DMS53 treated with DMSO at 0.1 percent for 48 hours (cell line): ENCODE measurements at regions not wholly inside any gene's neighbourhood (a gene's known extent, or its start where the extent isn't known, plus 50 kb on each side); places are given as distances from the start of the nearest gene placed in this dataset.

Source experiments
- DNase-seq: peaks from one replicate; lab custom pipeline; 2025; ENCODE audit not compliant: unreplicated experiment; lab: John Stamatoyannopoulos, UW

GRCh38 chr10:128221117-128221516 lies 94.9 kb upstream of the MKI67 start:
- no peak for DNase-seq

- DNase-seq = no peak
Measured at GRCh38 chr10:128221807-128222206, 95.6 kb upstream of the MKI67 start.

DNA sequence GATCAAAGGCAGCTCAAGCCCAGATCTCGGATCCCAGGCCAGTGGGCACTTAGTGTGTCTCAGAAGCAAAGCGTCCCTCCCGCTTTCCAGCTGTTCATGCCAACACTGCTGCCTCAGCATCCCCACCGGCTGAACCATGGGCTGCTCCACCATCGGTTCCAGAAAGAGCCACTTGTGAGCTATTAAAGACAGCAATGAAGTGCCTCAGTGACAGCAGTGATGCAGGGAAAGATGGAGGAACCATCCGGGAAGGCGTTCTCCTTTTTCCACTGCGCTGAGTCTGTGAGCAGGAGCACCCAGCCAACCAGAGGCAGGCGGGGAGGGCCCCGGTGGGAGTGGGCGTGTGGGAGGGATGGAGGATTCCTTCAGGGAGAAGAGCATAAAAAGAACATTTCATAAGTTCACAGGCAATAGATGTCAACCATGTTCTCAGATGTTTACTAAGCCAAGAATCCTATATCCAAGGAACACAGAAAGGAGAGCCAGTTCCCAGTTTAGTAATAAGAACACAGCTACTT lies 96.2 kb upstream of the MKI67 start:
- no peak for DNase-seq

DNA sequence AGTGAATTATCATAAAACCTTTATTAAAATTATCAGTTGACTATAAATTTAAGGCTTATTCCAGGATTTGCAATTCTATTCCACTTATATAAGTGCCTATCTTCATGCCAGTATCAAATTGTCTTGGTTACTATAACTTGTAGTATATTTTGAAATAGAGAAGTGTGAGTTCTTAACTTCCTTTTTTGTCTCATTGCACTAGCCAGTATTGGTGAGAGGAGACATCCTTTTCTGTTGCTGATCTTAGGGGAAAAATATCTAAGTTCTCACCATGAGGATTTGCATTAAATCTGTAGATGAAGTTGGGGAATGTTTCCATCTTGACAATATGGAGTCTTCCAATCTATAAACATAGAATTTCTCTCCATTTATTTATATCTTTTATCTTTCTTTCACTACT lies 104.2 kb upstream of the MKI67 start:
- no peak for DNase-seq

GRCh38 chr10:128233422-128233821 lies 107.2 kb upstream of the MKI67 start:
- DNase-seq = no peak

- DNase-seq = no peak
Measured at GRCh38 chr10:128237710-128238109, 111.5 kb upstream of the MKI67 start.

DNA sequence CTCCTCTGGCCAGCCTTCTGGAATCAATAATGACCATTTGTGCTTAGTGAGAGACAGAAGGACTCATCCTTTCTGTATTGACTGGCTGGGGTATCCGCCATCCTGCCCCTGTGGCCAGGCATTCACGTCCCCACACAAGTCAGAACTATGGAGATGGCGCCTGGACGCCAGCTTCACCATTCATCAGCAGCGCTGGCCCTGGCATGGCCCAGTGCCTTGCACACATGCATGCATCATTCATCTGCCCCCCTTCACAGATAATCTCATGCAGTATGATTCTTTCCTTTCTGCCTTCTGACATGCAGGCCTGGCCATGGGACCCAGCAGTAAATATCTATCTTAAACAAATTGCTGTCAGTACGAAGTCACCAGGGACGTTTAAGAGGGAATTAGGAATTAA lies 114.8 kb upstream of the MKI67 start:
- no peak for DNase-seq

DNA sequence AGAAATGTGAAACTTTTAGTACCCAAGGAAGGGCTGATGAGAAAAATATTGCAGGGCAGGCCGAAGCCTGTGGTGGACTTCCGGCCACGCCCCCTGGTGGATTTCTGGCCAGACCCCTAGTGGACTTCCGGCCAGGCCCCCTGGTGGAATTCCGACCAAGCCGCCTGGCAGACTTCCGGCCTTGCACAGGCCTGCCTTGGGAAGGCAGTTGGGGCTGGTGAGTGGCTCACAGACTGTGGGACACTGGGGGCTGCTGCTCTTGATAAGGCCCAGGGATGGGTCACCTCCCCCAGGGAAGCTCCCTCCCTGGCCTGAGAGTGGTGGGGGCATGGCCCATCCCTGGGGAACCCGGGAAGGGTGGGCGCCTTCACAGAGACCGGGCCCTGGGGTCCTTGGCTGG lies 116.4 kb upstream of the MKI67 start:
- no peak for DNase-seq

DNA sequence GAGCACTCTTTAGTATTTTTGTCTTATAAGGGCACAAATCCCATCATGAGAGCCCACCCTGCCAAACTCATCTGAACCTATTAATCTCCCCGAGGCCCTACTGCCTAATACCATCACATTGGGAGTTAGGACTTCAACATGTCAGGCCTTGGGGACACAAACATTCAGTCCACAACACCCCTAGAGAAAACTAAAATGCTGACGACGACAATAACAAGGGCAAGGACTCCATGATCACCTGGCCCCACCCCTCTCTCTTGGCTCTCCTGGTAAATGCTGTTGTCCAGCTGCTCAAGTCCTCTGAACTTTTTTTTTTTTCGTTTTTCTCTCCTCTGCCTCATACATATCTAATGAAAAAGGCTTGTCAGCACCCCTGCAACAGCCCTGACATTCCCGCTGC lies 118.8 kb upstream of the MKI67 start:
- DNase-seq = no peak

GRCh38 chr10:128247576-128247975 lies 121.4 kb upstream of the MKI67 start:
- DNase-seq = no peak

DNA sequence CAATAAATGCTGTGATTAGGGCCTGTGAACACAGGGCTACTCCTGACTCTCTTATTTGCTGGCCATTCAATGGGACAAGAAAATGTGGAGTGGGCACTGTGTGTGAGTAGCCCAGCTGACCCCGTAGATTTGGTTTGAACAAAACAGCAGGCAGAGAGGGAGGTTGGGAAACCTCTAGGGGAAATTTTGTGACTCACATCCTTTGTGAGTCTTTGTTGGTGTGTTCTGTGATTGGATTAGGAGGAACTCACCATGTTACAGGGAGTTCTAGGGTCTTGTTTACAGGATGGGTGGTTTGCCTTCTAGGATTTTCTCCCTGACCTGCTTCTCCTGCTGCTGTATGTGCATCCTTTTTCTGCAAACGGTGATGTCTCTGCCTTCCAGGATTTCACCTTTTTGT lies 128.3 kb upstream of the MKI67 start:
- no peak for DNase-seq

DNA sequence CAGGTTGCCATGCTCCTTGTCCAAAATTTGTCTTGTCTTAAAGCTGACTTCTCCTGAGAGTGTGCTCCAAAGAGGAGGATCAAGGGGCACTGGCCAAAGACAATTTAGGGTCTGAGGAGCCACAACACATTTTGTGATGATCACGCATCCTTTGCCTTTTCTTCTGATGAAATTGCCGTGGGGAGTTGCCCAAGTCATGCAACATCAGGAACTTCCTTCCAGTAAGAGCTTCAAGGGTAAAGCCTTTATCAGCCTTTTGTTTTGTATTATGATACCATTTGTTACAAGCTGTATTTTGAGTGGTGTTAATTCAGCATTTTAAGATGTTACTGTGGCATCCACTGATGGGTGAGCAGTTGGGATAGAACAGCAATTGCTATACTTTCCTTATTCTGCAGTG lies 131.2 kb upstream of the MKI67 start:
- DNase-seq = no peak

GRCh38 chr10:128258421-128258976 lies 132.3 kb upstream of the MKI67 start:
- no peak for DNase-seq

- peak; percentile 25 for DNase-seq
Measured at GRCh38 chr10:128263891-128264688, 137.9 kb upstream of the MKI67 start.

DNA sequence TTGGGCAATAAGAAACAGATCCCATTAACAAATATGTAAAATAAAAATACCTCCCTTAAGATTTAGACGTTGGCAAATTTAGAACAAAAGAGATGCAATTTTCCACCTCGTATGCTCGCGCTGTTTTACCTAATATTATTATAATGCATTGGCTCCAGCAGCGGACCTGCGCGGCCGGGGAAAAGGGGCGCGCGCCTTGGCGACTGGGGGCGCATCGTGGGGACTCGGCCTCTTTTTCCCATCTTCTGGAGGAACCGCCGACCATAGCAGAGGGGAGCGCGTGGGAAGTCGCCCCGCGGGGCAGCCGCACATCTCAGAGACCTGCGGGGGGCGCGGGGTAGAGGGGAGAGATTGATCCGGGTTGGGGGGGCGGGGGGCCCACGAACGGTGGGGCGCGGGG lies 139.4 kb upstream of the MKI67 start:
- DNase-seq = no peak

DNA sequence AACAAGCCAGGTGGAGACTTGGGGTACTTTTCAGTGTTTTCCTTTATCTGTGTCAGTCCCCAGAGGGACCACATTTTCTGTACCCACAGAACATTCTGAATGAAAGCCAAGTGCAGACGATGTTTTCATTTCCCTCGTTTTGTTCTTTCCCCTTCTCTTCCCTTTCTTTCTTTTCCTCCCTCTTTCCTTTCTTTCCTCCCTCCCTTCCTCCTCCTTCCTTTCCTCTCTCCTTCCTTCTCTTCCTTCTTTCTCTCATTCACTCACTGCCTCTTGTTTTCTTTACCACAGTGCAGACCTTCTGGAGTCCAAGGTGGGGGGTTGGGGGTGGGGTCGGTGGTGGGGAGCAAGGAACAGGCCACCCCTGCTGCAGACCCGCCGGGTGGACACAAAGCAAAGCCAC lies 141.4 kb upstream of the MKI67 start:
- DNase-seq = no peak

DNA sequence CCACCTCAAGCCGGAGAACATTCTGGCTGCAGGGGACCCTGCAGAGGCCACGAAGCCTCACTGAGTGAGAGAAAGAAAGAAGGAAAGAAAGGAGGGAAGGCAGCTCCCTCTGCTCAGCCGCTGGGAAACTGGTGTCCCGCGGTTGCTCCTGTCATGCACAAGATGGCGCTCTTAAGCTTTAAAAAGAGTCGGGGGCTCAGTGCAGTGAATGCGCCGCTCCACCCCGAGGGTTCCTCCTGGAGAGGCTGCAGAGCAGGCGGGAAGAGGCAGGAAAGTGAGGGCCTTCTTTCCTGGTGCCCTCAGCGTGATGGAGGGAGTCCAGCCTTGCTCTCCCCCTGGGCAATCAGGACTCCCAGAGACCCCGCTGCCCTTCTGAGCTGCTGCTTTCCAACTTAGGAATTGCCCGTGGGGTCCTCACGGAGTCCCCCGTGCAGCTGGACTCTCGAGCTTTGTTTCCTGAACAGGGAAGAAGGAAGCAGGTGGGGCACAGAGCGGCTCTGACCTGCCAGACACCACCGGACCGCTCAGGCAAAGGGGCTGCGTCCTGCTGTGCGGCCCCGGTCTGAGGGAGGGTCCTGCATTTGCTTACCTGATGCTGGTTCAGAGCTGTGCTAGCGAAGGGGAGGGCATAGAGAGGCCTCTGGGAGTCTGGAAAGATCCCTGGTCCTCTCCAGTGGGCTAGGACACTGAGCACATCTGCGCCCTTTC lies 141.9 kb upstream of the MKI67 start:
- DNase-seq = no peak

DNA sequence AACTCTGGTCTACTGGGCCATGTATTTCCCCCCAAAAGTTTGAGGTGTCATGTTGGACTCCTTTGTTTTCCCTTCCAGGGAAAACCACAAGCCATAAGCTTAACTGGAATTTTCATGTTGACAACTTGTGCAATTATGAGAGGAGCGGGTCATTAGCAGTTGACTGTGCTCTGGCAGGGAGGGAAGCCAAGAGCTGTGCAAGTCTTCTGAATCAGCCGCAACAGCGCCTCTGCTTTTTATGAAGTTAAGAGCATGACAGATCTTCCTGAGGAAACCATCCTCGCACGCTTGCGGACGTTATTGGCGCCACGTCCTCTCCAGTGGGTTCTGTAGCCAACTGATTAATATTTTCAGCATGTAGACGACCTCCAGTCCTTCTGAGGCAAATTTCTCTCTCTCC lies 148.7 kb upstream of the MKI67 start:
- DNase-seq = no peak

DNA sequence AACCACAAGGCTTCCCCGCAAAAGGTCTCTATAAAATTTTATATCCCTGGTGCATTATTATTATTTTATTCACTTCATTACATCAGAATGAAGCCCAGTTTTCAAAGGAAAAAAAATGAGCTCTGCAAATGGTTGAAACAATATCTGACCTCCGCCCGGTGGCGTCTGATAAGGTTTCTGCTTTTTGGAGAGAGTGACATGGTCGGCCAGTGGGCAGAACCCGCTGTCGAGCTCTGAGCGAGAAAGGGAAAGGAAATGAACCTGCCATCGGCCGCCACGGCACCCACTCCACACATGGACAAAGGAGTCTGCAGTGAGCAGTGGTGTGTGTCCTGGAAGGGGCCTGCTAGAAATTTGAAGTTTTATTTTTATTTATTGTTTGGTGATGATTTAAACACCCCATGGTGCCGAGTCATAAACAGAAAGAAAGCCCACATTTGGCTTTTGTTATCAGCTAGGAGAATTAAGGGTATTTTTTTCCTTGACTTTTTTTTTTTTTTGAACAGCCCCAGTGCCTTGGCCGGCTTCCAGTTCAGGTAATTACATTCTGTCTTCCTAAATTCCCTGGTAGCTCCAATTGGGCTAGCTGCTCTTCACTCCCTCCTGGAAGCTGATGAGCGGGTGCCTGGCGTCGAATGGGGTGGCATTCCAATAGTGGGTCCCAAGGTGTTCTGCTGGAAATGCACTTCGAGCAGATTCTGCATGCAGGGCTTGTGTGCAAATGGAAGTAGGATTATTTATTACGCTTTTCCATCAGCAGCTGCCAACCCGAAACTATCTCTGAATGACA lies 149.4 kb upstream of the MKI67 start:
- no peak for DNase-seq

DNA sequence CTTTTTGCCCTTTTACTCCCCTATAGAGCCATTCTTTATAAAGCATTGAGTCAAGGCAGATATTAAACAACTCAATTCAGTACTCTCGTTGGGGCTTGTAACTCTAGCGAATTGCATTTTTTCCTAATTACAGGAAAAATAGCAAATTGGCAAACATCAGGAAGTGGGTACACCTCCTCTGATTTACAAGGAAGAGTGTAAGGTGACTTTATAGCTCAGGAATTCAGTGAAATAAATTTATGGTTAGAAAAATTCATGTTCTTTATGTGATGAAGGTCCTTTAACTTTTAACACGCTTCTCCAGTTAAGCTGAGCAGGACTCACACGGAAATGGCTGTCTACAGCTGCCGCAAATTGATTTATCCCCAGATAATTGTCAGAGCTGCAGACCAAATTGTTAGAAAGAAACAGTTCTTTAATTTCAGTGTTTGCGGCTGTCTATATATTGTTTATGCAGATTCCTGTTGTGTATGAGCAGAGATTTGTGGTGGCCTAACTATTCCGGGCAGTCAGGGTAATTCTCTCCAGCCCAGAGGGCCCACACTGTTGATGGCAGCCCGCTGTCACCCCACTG lies 151.1 kb upstream of the MKI67 start:
- no peak for DNase-seq

GRCh38 chr10:128278362-128278761 lies 152.1 kb upstream of the MKI67 start:
- no peak for DNase-seq
